Kidney tubule cell (primary cell): ENCODE measurements at regions not wholly inside any gene's neighbourhood (a gene's known extent, or its start where the extent isn't known, plus 50 kb on each side); places are given as distances from the start of the nearest gene placed in this dataset.

ENCODE experiments used
- DNase-seq: peaks from one replicate; pipeline ENCODE4 v3.0.0-alpha.2; 2018; ENCODE audit warnings: low spot score

GRCh38 chr20:20877079-20877478 is 164.6 kb upstream of the RALGAPA2 start:
- no peak for DNase-seq

DNA sequence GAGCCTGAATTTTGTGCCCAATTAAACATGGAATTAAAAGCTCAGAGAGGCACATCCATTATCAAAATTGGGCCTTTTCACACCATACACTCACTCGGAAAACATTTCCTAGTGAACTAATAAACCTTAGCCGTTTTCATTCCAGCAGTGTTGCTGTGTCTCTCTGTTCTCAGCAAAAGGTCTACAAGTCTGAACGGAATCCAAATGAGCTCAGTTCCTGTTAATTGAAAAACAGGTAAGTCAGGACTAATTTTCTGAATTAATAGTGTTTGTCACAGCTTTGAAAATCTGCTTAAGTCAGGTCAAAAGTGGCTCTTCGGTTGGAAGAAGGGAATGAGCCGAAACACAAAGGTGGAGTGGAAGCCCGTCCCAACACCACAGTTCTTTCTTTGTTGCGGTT is 163.3 kb upstream of the RALGAPA2 start:
- no peak for DNase-seq

GRCh38 chr20:20872428-20872827 is 160.0 kb upstream of the RALGAPA2 start:
- DNase-seq = no peak

GRCh38 chr20:20869161-20869775 is 156.8 kb upstream of the RALGAPA2 start:
- DNase-seq = no peak

DNA sequence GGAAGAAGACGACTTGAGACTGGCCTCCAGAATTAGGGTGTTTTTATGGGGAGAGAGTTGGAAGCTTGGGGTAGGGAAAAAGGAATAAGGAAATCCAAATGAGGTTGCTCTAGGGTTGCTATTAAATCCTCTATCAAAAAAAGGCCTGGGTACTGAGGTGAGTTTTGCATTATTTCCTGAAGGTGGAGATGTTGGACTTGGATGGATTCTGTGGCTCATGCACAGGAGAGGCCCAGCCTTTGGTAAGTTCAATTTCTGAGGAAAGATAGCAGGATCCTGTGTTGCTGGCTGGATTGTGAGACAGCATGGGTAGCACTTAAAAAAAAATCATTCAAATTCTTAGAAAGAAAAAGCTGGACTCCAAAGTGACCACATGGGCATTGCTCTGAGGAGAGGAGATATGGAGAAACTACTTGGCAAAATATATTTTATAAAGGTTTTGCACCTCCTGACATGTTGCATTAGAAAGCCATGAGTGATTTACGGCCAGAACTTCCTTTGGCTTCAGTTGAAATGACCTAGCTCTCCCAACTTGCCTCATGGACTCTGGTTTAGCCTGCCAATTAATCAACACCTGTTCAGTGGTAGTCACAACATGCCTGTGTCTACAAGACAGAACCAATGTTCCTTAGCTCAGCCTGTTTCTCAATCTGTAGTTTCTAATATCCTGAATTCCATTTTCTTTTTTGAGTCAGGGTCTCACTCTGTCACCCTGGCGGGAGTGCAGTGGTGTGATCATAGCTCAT is 152.1 kb upstream of the RALGAPA2 start:
- DNase-seq = peak; percentile 39

- DNase-seq = peak; percentile 90
Measured at GRCh38 chr20:20860078-20860806, 147.8 kb upstream of the RALGAPA2 start.

DNA sequence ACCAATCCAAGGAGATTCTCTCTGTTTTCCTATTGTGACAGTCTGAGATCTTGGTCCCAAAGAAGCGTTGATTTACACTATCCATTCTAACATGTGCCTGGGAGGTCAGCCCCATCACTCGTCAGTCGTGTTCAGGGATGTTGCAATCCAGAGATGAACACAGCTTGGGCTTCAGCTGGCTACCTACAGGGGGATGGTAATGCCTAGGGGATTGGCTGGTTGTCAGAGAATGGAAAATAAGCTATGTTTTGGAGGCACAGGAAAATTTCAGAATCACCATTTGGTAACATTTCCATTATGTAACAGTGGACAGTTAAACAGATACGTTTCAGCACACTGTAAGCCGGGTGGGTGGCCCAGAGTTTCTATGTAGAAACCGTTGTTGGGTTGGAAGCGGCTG is 147.1 kb upstream of the RALGAPA2 start:
- no peak for DNase-seq

DNA sequence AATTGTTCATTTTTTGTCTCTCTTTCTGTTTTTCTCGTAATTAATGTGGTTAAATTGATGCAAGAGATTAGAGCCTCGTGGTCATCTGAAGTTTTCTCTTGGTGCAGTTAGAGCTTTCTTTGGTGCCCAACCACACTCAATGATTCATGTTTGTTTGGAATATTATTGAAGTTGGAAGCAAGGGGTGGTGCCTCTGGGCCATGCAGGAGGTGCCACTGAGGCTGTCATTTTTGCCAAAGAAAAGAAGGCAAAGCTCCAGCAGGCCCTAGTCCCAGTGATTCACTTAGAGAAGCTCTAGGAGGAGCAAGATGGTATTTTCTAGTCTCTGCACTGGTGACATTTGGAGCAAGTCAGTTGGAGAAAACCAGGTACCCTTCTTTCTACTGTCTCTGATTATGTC is 144.5 kb upstream of the RALGAPA2 start:
- DNase-seq = no peak

GRCh38 chr20:20856306-20856705 is 143.9 kb upstream of the RALGAPA2 start:
- no peak for DNase-seq

DNA sequence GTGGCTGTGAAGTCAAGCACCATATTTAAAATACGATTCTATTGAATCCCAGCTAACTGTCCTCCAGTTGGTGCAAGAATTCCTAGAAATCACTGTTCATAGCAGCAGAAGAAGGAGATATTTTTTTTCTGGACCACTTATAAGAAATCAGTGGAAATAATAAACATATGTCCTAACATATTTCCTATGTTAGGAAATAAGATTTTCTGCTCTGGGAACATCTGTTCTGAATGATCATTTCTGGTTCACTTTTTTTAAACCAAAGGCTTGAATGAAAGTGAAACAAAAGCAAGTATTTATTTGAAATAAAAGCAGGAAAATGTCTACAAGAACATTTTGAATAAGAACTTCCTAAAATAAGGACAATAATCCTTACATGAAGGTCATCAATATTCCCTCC is 138.9 kb upstream of the RALGAPA2 start:
- DNase-seq = no peak

DNA sequence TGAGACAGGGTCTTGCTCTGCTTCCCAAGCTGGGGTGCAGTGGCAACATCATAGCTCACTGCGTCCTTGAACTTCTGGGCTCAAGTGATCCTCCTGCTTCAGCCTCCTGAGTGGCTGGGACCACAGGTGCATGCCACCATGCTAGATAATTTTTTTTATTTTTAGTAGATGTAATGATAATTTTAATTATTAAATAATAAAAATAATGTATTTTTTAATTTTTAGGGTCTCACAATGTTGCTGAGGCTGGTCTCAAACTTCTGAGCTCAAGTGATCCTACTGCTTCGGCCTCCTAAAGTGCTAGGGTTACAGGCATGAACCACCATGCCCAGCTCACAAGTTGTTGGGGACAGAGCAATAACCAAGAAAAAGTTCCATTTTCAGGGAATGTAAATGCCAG is 138.0 kb upstream of the RALGAPA2 start:
- DNase-seq = no peak

GRCh38 chr20:20849161-20849560 is 136.7 kb upstream of the RALGAPA2 start:
- no peak for DNase-seq

GRCh38 chr20:20847814-20848213 is 135.4 kb upstream of the RALGAPA2 start:
- DNase-seq = no peak

- DNase-seq = peak; percentile 32
Measured at GRCh38 chr20:20843982-20844381, 131.5 kb upstream of the RALGAPA2 start.

DNA sequence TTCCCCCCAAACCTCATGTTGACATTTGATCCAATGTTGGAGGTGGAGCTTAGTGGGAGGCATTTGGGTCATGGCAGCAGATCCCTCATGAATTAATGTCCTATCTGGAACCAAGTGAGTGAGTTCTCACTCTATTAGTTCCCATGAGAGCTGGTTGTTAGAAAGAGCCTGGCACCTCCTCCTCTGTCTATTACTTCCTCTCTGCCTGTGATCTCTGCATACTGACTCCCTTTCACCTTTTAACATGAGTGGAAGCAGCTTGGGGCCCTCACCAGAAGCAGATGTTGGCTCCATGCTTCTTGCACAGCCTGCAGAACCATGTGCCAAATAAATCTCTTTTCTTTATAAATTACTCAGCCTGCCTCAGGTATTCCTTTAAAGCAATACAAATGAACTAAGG is 127.3 kb upstream of the RALGAPA2 start:
- DNase-seq = no peak

DNA sequence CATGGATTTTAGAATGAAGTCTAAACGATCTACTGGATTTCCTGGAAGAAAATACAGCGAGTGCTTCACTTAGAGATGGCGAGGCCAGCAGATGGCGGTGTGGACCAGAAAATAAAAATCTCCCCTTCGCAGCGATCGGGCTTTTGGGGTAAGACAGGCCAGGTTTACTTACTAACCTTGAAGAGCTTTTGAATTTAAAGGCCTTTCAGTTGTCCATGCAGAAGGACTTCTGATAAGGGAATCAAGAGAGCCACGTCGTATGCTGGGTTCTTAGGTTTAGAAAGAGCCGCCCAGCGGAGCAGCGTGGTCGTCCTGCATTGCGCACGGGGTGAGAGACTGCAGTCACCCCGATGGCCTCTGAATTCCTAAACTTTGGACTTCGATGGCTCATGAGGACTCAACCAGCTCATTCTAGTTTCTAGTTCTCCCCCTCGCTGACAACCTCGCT is 125.2 kb upstream of the RALGAPA2 start:
- DNase-seq = peak; percentile 61

DNA sequence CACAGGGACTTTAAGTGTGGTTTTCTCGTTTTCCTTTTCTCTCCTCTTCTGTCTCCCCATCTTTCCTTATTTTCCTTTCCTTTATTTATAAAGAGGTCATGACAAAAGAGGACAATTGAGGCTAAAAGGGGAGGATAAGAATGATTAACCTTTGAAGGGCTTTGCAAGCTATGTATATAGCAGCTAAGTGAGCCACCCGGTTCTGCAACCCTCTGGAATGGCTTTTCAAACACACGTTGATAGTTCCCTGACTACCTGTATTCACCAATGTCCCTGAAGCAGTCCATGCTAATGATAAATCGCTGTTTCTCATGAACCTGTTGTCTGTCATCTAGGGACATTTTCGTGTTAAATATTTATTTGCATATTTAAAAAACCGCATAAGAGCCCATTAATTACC is 124.4 kb upstream of the RALGAPA2 start:
- DNase-seq = no peak

DNA sequence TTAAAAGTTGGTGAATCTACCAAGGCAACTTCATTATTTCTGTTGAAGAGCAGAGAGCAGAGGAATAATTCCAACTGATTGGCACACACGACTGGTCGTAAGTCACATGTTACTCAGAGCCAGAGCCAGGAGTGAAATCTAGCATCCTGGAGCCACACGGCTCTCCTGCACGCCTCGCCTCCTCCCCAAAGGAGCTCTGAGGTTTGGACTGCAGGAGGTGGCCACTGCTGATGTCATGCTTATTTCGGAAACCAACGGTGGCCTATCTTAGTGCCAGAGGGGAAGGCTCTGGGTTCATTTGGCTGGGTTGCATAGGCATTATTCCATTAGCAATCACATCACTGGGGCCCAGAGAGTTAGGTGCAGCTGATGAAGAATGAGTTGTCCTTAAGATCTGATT is 123.5 kb upstream of the RALGAPA2 start:
- no peak for DNase-seq

- DNase-seq = no peak
Measured at GRCh38 chr20:20834008-20834407, 121.6 kb upstream of the RALGAPA2 start.

GRCh38 chr20:20832715-20833114 is 120.3 kb upstream of the RALGAPA2 start:
- DNase-seq = no peak

GRCh38 chr20:20831794-20832193 is 119.3 kb upstream of the RALGAPA2 start:
- DNase-seq = no peak

GRCh38 chr20:20829681-20830080 is 117.2 kb upstream of the RALGAPA2 start:
- DNase-seq = no peak

DNA sequence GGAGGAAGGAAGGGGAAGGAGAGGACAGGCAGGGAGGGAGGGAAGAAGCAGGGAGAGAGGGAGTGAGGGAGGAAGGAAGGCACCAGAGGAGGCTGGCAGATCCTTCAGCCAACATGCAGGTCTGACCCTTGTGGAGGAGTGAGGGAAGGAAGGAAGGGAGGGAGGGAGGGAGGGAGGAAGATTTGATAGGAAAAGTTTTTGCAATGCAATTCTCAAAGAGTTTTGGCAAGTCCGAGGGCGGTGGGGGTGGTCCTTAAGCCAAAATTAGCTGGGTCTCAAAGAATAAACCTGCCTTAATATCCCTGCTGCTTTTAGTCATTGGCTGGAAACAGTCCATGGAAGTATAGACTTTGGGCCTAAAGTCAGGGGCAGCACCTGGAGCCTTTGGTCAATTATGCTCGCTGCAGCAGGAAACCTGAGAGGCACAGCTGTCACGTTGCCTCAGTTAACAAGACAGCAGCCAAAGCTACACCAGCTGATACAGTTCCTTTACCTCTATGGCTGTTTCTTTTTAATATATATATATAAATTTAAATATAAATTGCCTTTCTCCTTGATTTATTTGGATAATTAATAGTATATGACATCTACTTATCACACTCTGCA is 115.7 kb upstream of the RALGAPA2 start:
- DNase-seq = no peak
